Activated B cell treated with CpG ODN at 0.5 μM for 24 hours (primary cell): ENCODE measurements at regions not wholly inside any gene's neighbourhood (a gene's known extent, or its start where the extent isn't known, plus 50 kb on each side); places are given as distances from the start of the nearest gene placed in this dataset.

Experiments used
- ATAC-seq: fragments of 200-7000 bp; cut with Tn5 transposase; one replicate; pipeline ENCODE4 v1.10.0; 2021; ENCODE audit warnings: low read depth, mild to moderate bottlenecking, moderate library complexity
- CTCF ChIA-PET: fragments of 350-600 bp; sonication (Branson Sonifier 250); formaldehyde crosslinking; loops from one replicate; lab custom pipeline; 2021; ENCODE audit warnings: antibody characterized with exemption; lab: Charles Lee
- POLR2A ChIA-PET: fragments of 350-600 bp; sonication (Branson Sonifier 250); formaldehyde crosslinking; loops from one replicate; lab custom pipeline; 2021; ENCODE audit warnings: antibody characterized with exemption; lab: Charles Lee
- DNase-seq: peaks from one replicate; pipeline ENCODE4 v3.0.0; 2022
- H3K27ac Mint-ChIP-seq: one replicate; pipeline ENCODE4 v1.8.0; 2020; ENCODE audit warnings: mixed read lengths
- H3K27me3 Mint-ChIP-seq: one replicate; pipeline ENCODE4 v1.8.0; 2021; ENCODE audit warnings: mixed read lengths
- H3K36me3 Mint-ChIP-seq: one replicate; pipeline ENCODE4 v1.8.0; 2021; ENCODE audit warnings: low read depth, mixed read lengths
- H3K4me1 Mint-ChIP-seq: one replicate; pipeline ENCODE4 v1.8.0; 2021; ENCODE audit warnings: mixed read lengths
- H3K4me3 Mint-ChIP-seq: one replicate; pipeline ENCODE4 v1.8.0; 2020; ENCODE audit warnings: mild to moderate bottlenecking, mixed read lengths
- H3K9me3 Mint-ChIP-seq: one replicate; pipeline ENCODE4 v1.8.0; 2020; ENCODE audit warnings: mixed read lengths
- CTCF ChIP-seq: fragments of 200-600 bp; IDR thresholded peaks from one replicate; pipeline ENCODE4 v1.8.0; 2022; ENCODE audit warnings: antibody characterized with exemption, mild to moderate bottlenecking
- intact Hi-C: fragments of 100-400 bp; cut with micrococcal nuclease; formaldehyde crosslinking; loops from one replicate; pipeline ENCODE4 v1.15.1; 2024

DNA sequence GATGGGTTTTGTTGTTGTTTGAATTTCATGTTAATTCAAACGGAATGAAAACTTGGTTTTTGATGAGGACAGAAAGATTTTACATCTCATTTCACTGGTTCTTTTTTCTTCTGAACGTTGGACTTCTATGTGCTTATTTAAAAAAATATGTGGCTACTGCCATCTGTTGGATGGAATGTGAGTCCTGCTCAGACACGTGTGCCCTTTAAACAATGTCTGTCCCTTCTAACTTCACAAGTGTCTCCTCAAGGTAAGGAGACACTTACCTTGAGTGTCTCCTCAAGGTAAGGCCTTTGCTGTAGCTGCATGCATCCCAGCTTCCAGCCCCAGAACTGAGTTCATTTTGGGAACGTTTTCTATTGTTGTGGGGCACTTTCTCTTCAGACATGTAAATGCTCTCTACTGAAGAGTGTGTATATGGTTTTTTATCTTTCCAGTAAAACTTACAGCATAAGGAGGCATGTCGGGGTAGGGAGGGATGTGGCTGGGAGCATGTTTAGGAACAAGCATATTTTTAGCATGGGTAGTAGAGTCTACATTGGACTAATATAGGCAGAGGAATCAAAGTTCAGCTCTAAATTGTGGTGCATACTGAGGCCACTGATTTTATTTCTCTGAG, 63.1 kb upstream of the UBE3A start:
- no peaks in the 10 kb centered on the region for H3K27me3 Mint-ChIP-seq
- no peak for DNase-seq
- intact Hi-C loops = loop anchor here (1.0 to 10.0 kb wide), 3 partner anchors 1467 to 1860 kb away; no protein-coding TSS in a partner anchor
- POLR2A ChIA-PET = no interaction called here
- H3K27ac Mint-ChIP-seq = no peak overlapping the region
- CTCF ChIA-PET = interaction anchor here (1.1 to 3.7 kb wide), 4 partner anchors 759 to 1863 kb away, joined by 3 to 21 read pairs (median 4); no protein-coding TSS in a partner anchor
- no peaks in the 10 kb centered on the region for H3K4me1 Mint-ChIP-seq
- no peak for ATAC-seq
- H3K9me3 Mint-ChIP-seq = no peaks in the 10 kb centered on the region
- TF ChIP-seq CTCF = no peak
- H3K36me3 Mint-ChIP-seq = no peaks in the 10 kb centered on the region
- H3K4me3 Mint-ChIP-seq = no peak overlapping the region

- DNase-seq = no peak
- POLR2A ChIA-PET = no interaction called here
- no peak for TF ChIP-seq CTCF
- Mint-ChIP-seq H3K27ac (no peak overlapping the region), H3K9me3 (peaks cover 2% of the 10 kb centered on the region), H3K27me3 (no peaks in the 10 kb centered on the region), H3K36me3 (no peaks in the 10 kb centered on the region), H3K4me1 (no peaks in the 10 kb centered on the region), H3K4me3 (no peak overlapping the region)
- CTCF ChIA-PET = no interaction called here
- intact Hi-C loops = no loop called here
- ATAC-seq = no peak
Measured at GRCh38 chr15:25498835-25499234, 60.0 kb upstream of the UBE3A start.

DNA sequence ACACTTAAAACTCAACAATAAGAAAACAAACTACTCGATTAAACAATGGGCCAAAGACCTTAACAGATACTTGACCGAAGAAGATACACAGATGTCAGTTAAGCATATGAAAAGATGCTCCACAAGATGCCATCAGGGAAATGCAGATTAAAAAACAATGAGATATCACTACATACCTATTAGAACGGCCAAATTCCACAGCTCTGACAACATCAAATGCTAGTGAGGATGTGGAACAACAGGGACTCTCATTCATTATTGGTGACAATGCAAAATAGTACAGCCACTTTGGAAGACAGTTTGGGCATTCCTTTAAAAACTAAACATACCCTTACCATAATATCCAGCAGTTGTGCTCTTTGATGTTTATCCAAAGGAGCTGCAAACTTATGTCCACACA, 59.1 kb upstream of the UBE3A start:
- TF ChIP-seq CTCF = no peak
- DNase-seq (no peak), ATAC-seq (no peak)
- Mint-ChIP-seq H3K36me3 (no peaks in the 10 kb centered on the region), H3K27me3 (no peaks in the 10 kb centered on the region), H3K4me1 (no peaks in the 10 kb centered on the region), H3K9me3 (peaks cover 2% of the 10 kb centered on the region), H3K27ac (no peak overlapping the region), H3K4me3 (no peak overlapping the region)
- intact Hi-C loops = no loop called here
- CTCF ChIA-PET = no interaction called here
- POLR2A ChIA-PET = no interaction called here

- ChIA-PET CTCF (no interaction called here), POLR2A (no interaction called here)
- ATAC-seq (no peak), DNase-seq (no peak)
- peaks cover 15% of the 10 kb centered on the region for H3K9me3 Mint-ChIP-seq
- H3K4me3 Mint-ChIP-seq = no peak overlapping the region
- intact Hi-C loops = no loop called here
- TF ChIP-seq CTCF = no peak
- H3K4me1 Mint-ChIP-seq = no peaks in the 10 kb centered on the region
- H3K27me3 Mint-ChIP-seq = no peaks in the 10 kb centered on the region
- H3K27ac Mint-ChIP-seq = no peak overlapping the region
- peaks cover 8% of the 10 kb centered on the region for H3K36me3 Mint-ChIP-seq
Measured at GRCh38 chr15:25493823-25494526, 55.2 kb upstream of the UBE3A start.

- H3K36me3 Mint-ChIP-seq = peaks cover 8% of the 10 kb centered on the region
- ChIA-PET CTCF (no interaction called here), POLR2A (no interaction called here)
- TF ChIP-seq CTCF = no peak
- intact Hi-C loops = no loop called here
- H3K4me3 Mint-ChIP-seq = no peak overlapping the region
- no peaks in the 10 kb centered on the region for H3K27me3 Mint-ChIP-seq
- DNase-seq = no peak
- no peak overlapping the region for H3K27ac Mint-ChIP-seq
- H3K9me3 Mint-ChIP-seq = peaks cover 19% of the 10 kb centered on the region
- no peaks in the 10 kb centered on the region for H3K4me1 Mint-ChIP-seq
- ATAC-seq = no peak
Measured at GRCh38 chr15:25492315-25492714, 53.5 kb upstream of the UBE3A start.
